GM12878 (cell line): ENCODE measurements at regions not wholly inside any gene's neighbourhood (a gene's known extent, or its start where the extent isn't known, plus 50 kb on each side); places are given as distances from the start of the nearest gene placed in this dataset.

ENCODE experiments used
- ATAC-seq: fragments of 200-7000 bp; cut with Tn5 transposase; 3 replicates; pipeline ENCODE4 v1.9.1; 2020; ENCODE audit warnings: mild to moderate bottlenecking, moderate library complexity
- BruUV-seq: library from RNA; stranded (reverse); fragments of 400-500 nt; replicated peaks from 2 replicates; lab custom pipeline; 2021; lab: Mats Ljungman, UMichigan
- CTCF ChIA-PET: fragments of 300-600 bp; sonication (Branson Sonifier 250); formaldehyde crosslinking; extraction: SDS; loops from one replicate; lab custom pipeline; 2021; ENCODE audit warnings: inconsistent platforms; lab: Yijun Ruan, JAX
- POLR2A ChIA-PET: fragments of 350-600 bp; formaldehyde crosslinking; extraction: SDS; loops from one replicate; lab custom pipeline; 2021; ENCODE audit warnings: inconsistent platforms; lab: Charles Lee
- RAD21 ChIA-PET: fragments of 300-600 bp; sonication (Branson Sonifier 250); formaldehyde crosslinking; loops from one replicate; lab custom pipeline; 2023; ENCODE audit warnings: antibody characterized with exemption; ENCODE audit not compliant: unreplicated experiment; lab: Charles Lee
- SMC1A ChIA-PET: fragments of 300-600 bp; sonication (Branson Sonifier 250); formaldehyde crosslinking; loops from one replicate; lab custom pipeline; 2023; ENCODE audit not compliant: unreplicated experiment, uncharacterized antibody; lab: Charles Lee
- DNase-seq: peaks from one replicate; pipeline ENCODE4 v3.0.0-alpha.2; 2011; ENCODE audit warnings: low read depth, low spot score
- FAIRE-seq: peaks from 3 replicates; lab custom pipeline; 2011; peaks lifted over from hg19 to GRCh38; lab: Jason Lieb, UNC
- H2AFZ ChIP-seq: 2 replicates; pipeline ENCODE4 v1.6.0; 2011; ENCODE audit warnings: low read depth, low read length, control low read depth; ENCODE audit not compliant: control insufficient read depth
- H3K27ac ChIP-seq: 2 replicates; pipeline ENCODE4 v1.5.1; 2011; ENCODE audit warnings: control low read depth; ENCODE audit not compliant: control insufficient read depth, insufficient read depth
- H3K27me3 ChIP-seq, 2 experiments: replicated peaks in 1 of 2; 2 replicates each; pipeline versions ENCODE4 v1.6.0 to v1.6.1; 2011; ENCODE audit warnings: low read length in 1 of 2; ENCODE audit not compliant: control insufficient read depth in 2 of 2, insufficient read depth in 2 of 2
- H3K36me3 ChIP-seq, 2 experiments: 2 replicates each; pipeline ENCODE4 v1.5.1; 2011; ENCODE audit warnings: low read length in 1 of 2; ENCODE audit not compliant: control insufficient read depth in 2 of 2, insufficient read depth in 2 of 2
- H3K4me1 ChIP-seq: 2 replicates; pipeline ENCODE4 v1.6.1; 2011; ENCODE audit warnings: mild to moderate bottlenecking, low read length, moderate library complexity, mixed read lengths; ENCODE audit not compliant: control insufficient read depth, insufficient read depth
- H3K4me2 ChIP-seq: 2 replicates; pipeline ENCODE4 v1.6.0; 2011; ENCODE audit warnings: control low read depth; ENCODE audit not compliant: control insufficient read depth, insufficient read depth
- H3K4me3 ChIP-seq: fragments of 200-600 bp; sonication (generic); 2 replicates; pipeline ENCODE4 v1.5.1; 2016
- H3K79me2 ChIP-seq: 2 replicates; pipeline ENCODE4 v1.6.0; 2011; ENCODE audit warnings: low read length; ENCODE audit not compliant: control insufficient read depth, insufficient read depth
- H3K9ac ChIP-seq: 2 replicates; pipeline ENCODE4 v1.8.0; 2011; ENCODE audit warnings: low read length, control low read depth, mixed read lengths; ENCODE audit not compliant: control insufficient read depth, insufficient read depth
- H3K9me3 ChIP-seq: replicated peaks from 3 replicates; pipeline ENCODE4 v1.5.1; 2011; ENCODE audit warnings: mild to moderate bottlenecking, low read length; ENCODE audit not compliant: control insufficient read depth, insufficient read depth
- H4K20me1 ChIP-seq: 2 replicates; pipeline ENCODE4 v1.6.0; 2011; ENCODE audit not compliant: control insufficient read depth, insufficient read depth
- ATF2 ChIP-seq: IDR thresholded peaks from 2 replicates; pipeline ENCODE4 v1.6.1; 2012; ENCODE audit warnings: low read length, inconsistent platforms
- BACH1 ChIP-seq: fragments of 450-650 bp; IDR thresholded peaks from 2 replicates; pipeline ENCODE4 v1.6.1; 2017; ENCODE audit warnings: mild to moderate bottlenecking, borderline replicate concordance
- BCLAF1 ChIP-seq: fragments of 450-650 bp; IDR thresholded peaks from 2 replicates; pipeline ENCODE4 v1.6.1; 2017; ENCODE audit warnings: antibody characterized with exemption, mild to moderate bottlenecking, moderate library complexity
- CBX5 ChIP-seq: sonication (generic); IDR thresholded peaks from 2 replicates; pipeline ENCODE4 v1.6.1; 2016; ENCODE audit warnings: low read depth, moderate library complexity, mild to moderate bottlenecking, inconsistent platforms
- EGR1 ChIP-seq, 2 experiments: IDR thresholded peaks; 1 replicate in 1 of 2; 2 replicates in 1 of 2; pipeline ENCODE4 v1.6.1; 2011 to 2012; ENCODE audit warnings: low read depth in 2 of 2, low read length in 2 of 2, borderline replicate concordance in 1 of 2, mild to moderate bottlenecking in 1 of 2, moderate library complexity in 1 of 2
- FOXM1 ChIP-seq: IDR thresholded peaks from 2 replicates; pipeline ENCODE4 v1.6.1; 2012; ENCODE audit warnings: low read depth, mild to moderate bottlenecking, inconsistent platforms, low read length, moderate library complexity
- IRF3 ChIP-seq: fragments of 450-650 bp; IDR thresholded peaks from 2 replicates; pipeline ENCODE4 v1.6.1; 2014; ENCODE audit warnings: mild to moderate bottlenecking
- KLF5 ChIP-seq: fragments of 450-650 bp; IDR thresholded peaks from 2 replicates; pipeline ENCODE4 v1.6.1; 2014; ENCODE audit warnings: mild to moderate bottlenecking; ENCODE audit not compliant: partially characterized antibody
- NRF1 ChIP-seq: conservative IDR thresholded peaks from 2 replicates; pipeline ENCODE4 v1.6.1; 2011; ENCODE audit warnings: mild to moderate bottlenecking, low read depth, low read length, improper control_type of control experiment
- POU2F2 ChIP-seq: IDR thresholded peaks from 3 replicates; pipeline ENCODE4 v1.6.1; 2011; ENCODE audit warnings: low read depth, mild to moderate bottlenecking, low read length, borderline replicate concordance
- RAD51 ChIP-seq: fragments of 450-650 bp; IDR thresholded peaks from 2 replicates; pipeline ENCODE4 v1.6.1; 2016; ENCODE audit warnings: moderate library complexity, mild to moderate bottlenecking, inconsistent platforms
- RB1 ChIP-seq: fragments of 450-650 bp; formaldehyde crosslinking; IDR thresholded peaks from 2 replicates; pipeline ENCODE4 v1.6.1; 2017; ENCODE audit warnings: mild to moderate bottlenecking, borderline replicate concordance
- SMC3 ChIP-seq: IDR thresholded peaks from 2 replicates; pipeline ENCODE4 v1.6.1; 2011; ENCODE audit warnings: low read length, improper control_type of control experiment, borderline replicate concordance
- SREBF2 ChIP-seq: IDR thresholded peaks from 2 replicates; pipeline ENCODE4 v1.6.1; 2012; ENCODE audit warnings: mild to moderate bottlenecking, low read length
- STAT1 ChIP-seq: fragments of 450-650 bp; conservative IDR thresholded peaks from 2 replicates; pipeline ENCODE4 v1.6.1; 2014; ENCODE audit warnings: antibody characterized with exemption, mild to moderate bottlenecking
- SUPT20H ChIP-seq: IDR thresholded peaks from 2 replicates; pipeline ENCODE4 v1.6.1; 2011; ENCODE audit warnings: low read depth, mild to moderate bottlenecking, low read length, moderate library complexity, borderline replicate concordance; ENCODE audit not compliant: control insufficient read depth
- TBL1XR1 ChIP-seq: IDR thresholded peaks from 2 replicates; pipeline ENCODE4 v1.6.1; 2012; ENCODE audit warnings: low read depth, low read length, improper control_type of control experiment
- TCF3 ChIP-seq: IDR thresholded peaks from 2 replicates; pipeline ENCODE4 v1.6.1; 2012; ENCODE audit warnings: low read depth, mild to moderate bottlenecking, low read length, borderline replicate concordance; ENCODE audit not compliant: insufficient read depth
- USF2 ChIP-seq: IDR thresholded peaks from 2 replicates; pipeline ENCODE4 v1.6.1; 2011; ENCODE audit warnings: low read depth, low read length, improper control_type of control experiment, borderline replicate concordance
- WGBS: methylation state at CpG from one replicate; pipeline ENCODE4 v1.1.6; 2016; ENCODE audit warnings: low lambda C conversion rate; ENCODE audit not compliant: insufficient replicate concordance, insufficient coverage; ENCODE audit errors: missing lambda C conversion rate; 5-methylcytosine and 5-hydroxymethylcytosine counted together
- in situ Hi-C: fragments of 300-500 bp; cut with MboI; formaldehyde crosslinking; loops from 9 replicates; pipeline ENCODE4 v1.14.3; 2018; ENCODE audit warnings: mixed read lengths
- intact Hi-C: fragments of 100-400 bp; cut with micrococcal nuclease; formaldehyde crosslinking; loops from one replicate; pipeline ENCODE4 v1.14.2; 2022; ENCODE audit not compliant: unreplicated experiment

GRCh38 chr11:107217444-107217843 lies 199.2 kb upstream of the GUCY1A2 start (continued):
- TF ChIP-seq TBL1XR1, result no peak
- TF ChIP-seq KLF5, result no peak
- no peak for TF ChIP-seq TCF3
- no peak for TF ChIP-seq STAT1

- H3K9me3 ChIP-seq, result no peaks in the 10 kb centered on the region
- H2AFZ ChIP-seq, result no peak overlapping the region
- intact Hi-C loops, result no loop called here
- 29% methylated on average over 2 of the region's 2 CpGs for WGBS
- CTCF ChIA-PET, result no interaction called here
- in situ Hi-C loops, result no loop called here
- H3K4me1 ChIP-seq, result no peaks in the 10 kb centered on the region
- FAIRE-seq, result no peak
- H3K4me3 ChIP-seq, result no peak overlapping the region
- no peaks in the 10 kb centered on the region for H3K79me2 ChIP-seq
- RAD21 ChIA-PET, result no interaction called here
- H3K9ac ChIP-seq, result no peak overlapping the region
- SMC1A ChIA-PET, result no interaction called here
- no peak for ATAC-seq
- no peaks in the 10 kb centered on the region for H3K36me3 ChIP-seq
- no TSS peak for BruUV-seq
- POLR2A ChIA-PET, result no interaction called here
- DNase-seq, result no peak
- no peaks in the 10 kb centered on the region for H3K27me3 ChIP-seq
- no peak overlapping the region for H3K4me2 ChIP-seq
- no peak overlapping the region for H3K27ac ChIP-seq
- H4K20me1 ChIP-seq, result no peaks in the 10 kb centered on the region
- no peak for TF ChIP-seq IRF3
- TF ChIP-seq BCLAF1, result no peak
- no peak for TF ChIP-seq STAT1
- no peak for TF ChIP-seq ATF2
- no peak for TF ChIP-seq FOXM1
- TF ChIP-seq KLF5, result no peak
- TF ChIP-seq SMC3, result no peak
- TF ChIP-seq POU2F2, result no peak
- no peak for TF ChIP-seq USF2
- no peak for TF ChIP-seq BACH1
- no peak for TF ChIP-seq EGR1 (IDR thresholded peaks at IDR 0.05; ENCODE audit: borderline replicate concordance in 1 of 2, low read depth in 2 of 2, low read length in 2 of 2)
- TF ChIP-seq NRF1, result no peak
- TF ChIP-seq RAD51, result no peak
- no peak for TF ChIP-seq RB1
- no peak for TF ChIP-seq SUPT20H
- TF ChIP-seq CBX5, result no peak
- TF ChIP-seq SREBF2, result no peak
These were observed 196.7 kb upstream of the GUCY1A2 start for GRCh38 chr11:107215010-107215409.
